GM21717 (cell line): ENCODE measurements at regions not wholly inside any gene's neighbourhood (a gene's known extent, or its start where the extent isn't known, plus 50 kb on each side); places are given as distances from the start of the nearest gene placed in this dataset.

Experiments
- ATAC-seq: cut with Tn5 transposase; IDR thresholded peaks from one replicate; pipeline ENCODE4 v1.9.1; 2021; ENCODE audit warnings: mild to moderate bottlenecking, moderate library complexity; ENCODE audit not compliant: unreplicated experiment

DNA sequence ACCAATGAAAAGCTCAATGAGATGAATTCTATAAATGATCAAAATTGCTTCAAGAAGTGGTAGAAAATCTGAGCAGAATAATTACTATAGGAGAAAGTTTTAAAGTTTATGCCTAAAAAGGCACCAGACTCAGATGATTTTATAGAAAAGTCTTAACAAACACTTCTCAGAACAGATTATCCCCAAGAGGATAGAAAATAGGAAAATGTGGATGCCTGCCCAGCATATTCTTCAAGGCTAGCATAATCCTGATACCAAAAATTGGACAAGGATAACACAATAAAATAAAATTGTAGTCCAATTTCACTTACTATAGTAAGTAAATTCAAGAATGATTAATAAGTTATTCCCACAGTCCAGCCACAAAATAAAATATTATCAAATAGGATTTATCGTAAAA lies 397.0 kb downstream of the NR2F1-AS1 start:
- ATAC-seq = no peak

DNA sequence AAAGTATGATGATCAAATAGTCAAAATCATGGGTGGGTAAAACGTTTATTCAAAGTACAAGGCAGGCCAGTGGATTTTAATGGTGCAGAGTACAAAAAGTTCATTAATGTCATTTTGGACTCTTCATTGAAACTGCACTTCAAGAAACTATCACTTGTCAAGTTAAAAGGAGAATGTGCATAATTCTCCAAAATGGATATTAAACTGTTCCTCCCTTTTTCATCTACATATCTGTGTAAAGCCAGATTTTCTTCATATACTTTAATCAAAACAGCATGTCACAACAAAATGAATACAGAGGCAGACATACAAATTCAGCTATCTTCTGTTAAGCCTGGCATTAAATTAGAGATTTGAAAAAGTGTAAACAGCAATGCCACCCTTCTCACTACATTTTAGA lies 401.6 kb downstream of the NR2F1-AS1 start:
- ATAC-seq = no peak

DNA sequence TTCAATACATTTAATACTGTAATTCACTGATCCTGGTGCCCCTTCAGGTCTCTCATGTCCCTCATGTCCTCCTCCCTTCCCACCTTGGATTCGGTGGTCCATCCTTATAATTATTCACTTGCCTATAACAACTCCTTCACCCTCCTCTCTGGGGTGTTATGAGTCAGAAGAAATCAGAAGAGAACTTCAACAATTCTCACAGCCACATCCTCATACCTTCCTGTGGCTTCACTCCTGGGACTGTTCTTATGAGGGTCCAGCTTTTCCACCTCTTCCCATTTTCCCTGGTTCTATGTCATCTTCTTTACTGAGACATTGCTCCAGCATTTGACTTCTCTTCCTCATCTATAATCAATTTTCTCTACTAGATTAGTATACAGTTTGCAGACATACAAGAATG lies 406.1 kb downstream of the NR2F1-AS1 start:
- ATAC-seq = no peak

- no peak for ATAC-seq
Measured at GRCh38 chr5:93165559-93165958, 415.5 kb downstream of the NR2F1-AS1 start.

DNA sequence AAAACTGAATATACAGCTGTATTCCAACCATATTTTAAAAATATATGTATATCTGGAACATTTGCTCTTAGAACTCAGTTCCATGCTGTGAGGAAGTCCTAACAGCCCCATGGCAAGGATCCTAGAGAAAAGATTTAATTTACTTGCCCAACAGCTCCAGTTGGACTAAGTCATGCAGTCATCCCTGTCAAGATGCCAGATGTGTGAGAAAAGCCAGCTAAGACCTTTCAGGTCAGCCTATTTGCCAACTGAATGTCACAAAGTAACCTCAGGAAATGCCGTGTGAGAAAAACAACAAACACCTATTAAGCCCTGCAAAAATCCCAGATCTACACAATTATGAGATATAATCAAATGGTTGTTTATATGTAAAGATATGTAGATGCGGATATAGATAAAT lies 416.3 kb downstream of the NR2F1-AS1 start:
- ATAC-seq = no peak

GRCh38 chr5:93163010-93163663 lies 417.9 kb downstream of the NR2F1-AS1 start:
- ATAC-seq = no peak

- no peak for ATAC-seq
Measured at GRCh38 chr5:93161661-93162654, 419.1 kb downstream of the NR2F1-AS1 start.

GRCh38 chr5:93158841-93159240 lies 422.2 kb downstream of the NR2F1-AS1 start:
- no peak for ATAC-seq

DNA sequence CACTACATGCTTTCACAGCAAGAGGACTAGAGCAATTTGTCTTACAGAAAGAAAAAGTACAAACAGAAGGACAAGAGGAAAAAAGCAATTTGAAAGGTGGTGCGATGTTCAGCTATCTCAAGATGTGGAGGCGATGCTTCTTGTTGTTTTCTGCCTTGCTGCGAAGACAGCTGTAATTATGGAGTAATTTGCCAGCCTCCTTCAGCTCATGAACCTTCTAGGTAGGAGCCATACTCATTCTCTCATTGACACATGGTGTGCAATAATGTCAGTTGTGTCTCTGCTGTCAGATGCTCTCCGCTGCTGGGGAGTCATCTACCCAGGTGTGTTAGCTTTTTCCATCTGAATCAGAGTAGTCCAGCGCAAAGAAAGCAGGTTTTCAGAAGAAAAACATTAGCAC lies 424.5 kb downstream of the NR2F1-AS1 start:
- no peak for ATAC-seq

- no peak for ATAC-seq
Measured at GRCh38 chr5:93154535-93154934, 426.5 kb downstream of the NR2F1-AS1 start.

- no peak for ATAC-seq
Measured at GRCh38 chr5:93153461-93153860, 427.6 kb downstream of the NR2F1-AS1 start.

- no peak for ATAC-seq
Measured at GRCh38 chr5:93151896-93152295, 429.1 kb downstream of the NR2F1-AS1 start.

DNA sequence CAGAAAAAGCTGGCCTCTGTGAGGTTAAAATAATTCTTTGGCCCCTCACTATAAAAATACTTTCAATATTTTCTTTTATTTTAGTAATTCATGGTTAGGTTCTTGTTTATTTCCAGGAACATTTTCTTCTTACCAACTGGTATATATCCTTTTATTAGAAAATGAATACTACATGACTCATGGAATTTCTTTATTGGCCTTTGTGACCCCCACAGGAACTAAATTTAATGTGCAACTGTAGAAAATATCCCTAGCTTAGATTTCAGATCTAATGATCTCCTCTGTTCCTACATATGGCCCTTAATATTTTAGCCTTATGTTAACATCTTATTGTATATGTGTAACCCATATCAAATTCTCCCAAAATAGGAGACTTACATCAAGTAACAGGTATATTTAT lies 429.9 kb downstream of the NR2F1-AS1 start:
- ATAC-seq = no peak

GRCh38 chr5:93150311-93151012 lies 430.6 kb downstream of the NR2F1-AS1 start:
- no peak for ATAC-seq

- no peak for ATAC-seq
Measured at GRCh38 chr5:93145767-93146166, 435.3 kb downstream of the NR2F1-AS1 start.

DNA sequence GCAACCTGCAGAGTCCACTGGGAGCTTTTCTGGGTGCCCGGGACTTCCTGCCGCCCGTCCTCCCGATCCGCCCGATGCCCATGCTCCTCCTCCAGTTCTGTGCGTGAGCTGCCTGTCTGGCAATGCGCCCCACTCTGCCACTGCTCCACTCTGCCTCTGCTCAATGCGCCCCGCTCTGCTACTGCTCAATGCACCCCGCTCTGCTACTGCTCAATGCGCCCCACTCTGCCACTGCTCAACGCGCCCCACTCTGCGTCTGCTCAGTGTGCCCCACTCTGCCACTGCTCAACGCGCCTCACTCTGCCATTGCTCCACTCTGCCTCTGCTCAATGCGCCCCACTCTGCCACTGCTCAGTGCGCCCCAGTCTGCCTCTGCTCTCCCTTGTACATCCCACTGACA lies 436.0 kb downstream of the NR2F1-AS1 start:
- ATAC-seq = no peak

DNA sequence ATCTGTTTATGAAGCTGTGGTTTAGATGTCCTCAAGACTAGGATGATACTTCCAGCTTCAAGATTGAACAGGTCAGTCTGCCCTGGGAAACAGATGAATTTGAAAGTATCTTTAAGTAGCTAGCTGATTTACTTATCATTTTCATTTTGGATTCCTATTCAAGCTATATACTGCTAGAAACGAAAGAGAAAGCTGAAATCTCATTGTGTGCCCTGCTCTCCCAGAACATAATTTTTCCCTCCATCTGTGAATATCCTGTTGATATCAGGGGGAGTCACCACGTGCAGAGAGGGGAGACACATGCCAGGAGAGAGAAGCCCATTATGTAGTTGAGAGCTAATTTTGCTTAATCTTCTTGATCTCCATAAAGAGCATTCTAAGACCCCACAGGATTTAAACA lies 439.1 kb downstream of the NR2F1-AS1 start:
- no peak for ATAC-seq

- ATAC-seq = no peak
Measured at GRCh38 chr5:93130624-93131490, 450.2 kb downstream of the NR2F1-AS1 start.

- ATAC-seq = no peak
Measured at GRCh38 chr5:93126634-93127033, 454.4 kb downstream of the NR2F1-AS1 start.

- no peak for ATAC-seq
Measured at GRCh38 chr5:93123127-93123526, 457.9 kb downstream of the NR2F1-AS1 start.

- no peak for ATAC-seq
Measured at GRCh38 chr5:93122446-93122845, 458.6 kb downstream of the NR2F1-AS1 start.
